Upper lobe of left lung (tissue), 6 donors: ENCODE measurements at regions not wholly inside any gene's neighbourhood (a gene's known extent, or its start where the extent isn't known, plus 50 kb on each side); places are given as distances from the start of the nearest gene placed in this dataset.

Experiments
- ATAC-seq, 2 donors: fragments of 200-7000 bp; cut with Tn5 transposase; one replicate each; pipeline ENCODE4 v1.9.1; 2022; ENCODE audit warnings: mild to moderate bottlenecking in 2 of 2, moderate library complexity in 2 of 2; ENCODE audit not compliant: low FRiP score in 2 of 2
- DNase-seq, 2 donors: peaks; one replicate each; pipeline ENCODE4 v3.0.0-alpha.2; 2019 to 2020
- H3K27ac ChIP-seq, 4 donors: fragments of 200-600 bp; sonication (generic); one replicate each; pipeline ENCODE4 v1.5.1; 2016 to 2019
- H3K27me3 ChIP-seq, 4 donors: fragments of 200-600 bp; sonication (generic); one replicate each; pipeline ENCODE4 v1.5.1; 2017 to 2019
- H3K36me3 ChIP-seq, 4 donors: fragments of 200-600 bp; sonication (generic); one replicate each; pipeline ENCODE4 v1.5.1; 2016 to 2019
- H3K4me1 ChIP-seq, 4 donors: fragments of 200-600 bp; sonication (generic); one replicate each; pipeline ENCODE4 v1.5.1; 2018 to 2019
- H3K4me3 ChIP-seq, 4 donors: fragments of 200-600 bp; sonication (generic); one replicate each; pipeline ENCODE4 v1.5.1; 2017 to 2019; ENCODE audit warnings: mild to moderate bottlenecking in 2 of 4, moderate library complexity in 1 of 4
- H3K9me3 ChIP-seq, 4 donors: fragments of 200-600 bp; sonication (generic); one replicate each; pipeline ENCODE4 v1.5.1; 2018 to 2019
- EP300 ChIP-seq, 4 donors: sonication (generic); formaldehyde crosslinking; IDR thresholded peaks; one replicate each; pipeline ENCODE4 v1.5.1; 2017; ENCODE audit warnings: antibody characterized with exemption in 4 of 4, control low read depth in 2 of 4
- POLR2A ChIP-seq, 4 donors: fragments of 450-650 bp; IDR thresholded peaks; one replicate each; pipeline ENCODE4 v1.5.1; 2016 to 2017; ENCODE audit warnings: antibody characterized with exemption in 4 of 4, mild to moderate bottlenecking in 2 of 4
- POLR2AphosphoS5 ChIP-seq, 2 donors: sonication (generic); formaldehyde crosslinking; IDR thresholded peaks; one replicate each; pipeline ENCODE4 v1.5.1; 2017; ENCODE audit warnings: antibody characterized with exemption in 2 of 2
- WGBS, 2 donors: methylation state at CpG; one replicate each; pipeline ENCODE4 v1.1.5; 2017 to 2018; 5-methylcytosine and 5-hydroxymethylcytosine counted together
- TF ChIP-seq, protein P1 (sequence below), 6 experiments: fragments of 450-650 bp in 4 of 6; fragments of 200-600 bp in 2 of 6; sonication (generic) in 2 of 6; IDR thresholded peaks; one replicate each; pipeline ENCODE4 v1.5.1; 2016 to 2019; ENCODE audit warnings: antibody characterized with exemption in 6 of 6
- donor health status: DM: no; HTN: no; CAD: no; lungs with moderate emphysema.
- donor health status: DM: no; HTN: yes; CAD: no; lungs with severe emphysema.

DNA sequence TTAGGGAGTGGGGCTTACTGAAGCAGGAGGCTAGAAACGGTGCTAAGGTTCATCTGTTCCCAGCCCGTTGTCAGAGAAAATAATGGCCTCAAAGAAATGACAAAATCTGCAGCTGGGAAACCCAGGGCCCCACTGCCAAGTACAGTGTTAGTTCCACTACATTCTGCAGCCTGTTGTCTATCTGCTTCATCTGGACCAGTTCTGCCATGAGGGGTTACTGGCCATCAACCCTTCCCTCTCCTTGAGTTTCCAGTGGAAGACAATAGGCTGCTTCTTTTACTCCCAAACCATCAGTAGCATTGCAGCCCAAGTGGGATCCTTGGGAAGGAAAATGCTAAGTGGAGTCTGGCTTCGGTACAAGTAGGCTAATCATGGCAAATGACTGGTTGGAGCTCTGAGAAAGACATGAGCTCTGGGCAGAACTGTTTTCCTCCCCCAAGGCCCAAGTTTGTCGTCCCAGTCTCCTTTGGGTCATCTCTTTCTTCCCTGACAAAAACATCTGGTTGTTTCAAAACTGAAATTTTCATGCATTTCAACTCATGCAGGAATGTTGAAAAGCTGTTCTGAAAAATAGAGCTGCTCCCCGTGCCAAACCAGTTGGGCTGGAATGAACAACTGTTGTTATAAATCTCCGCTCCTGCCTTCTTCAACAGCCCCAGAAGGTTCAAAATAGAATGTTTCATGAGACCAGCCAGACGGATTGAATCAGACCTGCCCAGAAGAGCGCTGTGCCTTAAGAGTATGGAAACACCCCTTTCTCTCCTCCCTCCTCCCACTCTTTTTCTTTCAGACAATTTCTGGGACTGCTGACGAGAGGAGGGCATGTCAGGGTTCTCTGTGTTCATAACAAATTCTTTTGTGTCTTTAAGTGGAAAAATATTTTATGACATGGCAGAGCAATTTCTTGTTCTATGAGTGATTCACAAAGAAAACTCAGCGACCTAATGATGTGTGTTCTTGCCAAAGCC lies 116.6 kb downstream of the RAB18 start:
- no peak for TF ChIP-seq POLR2AphosphoS5 (IDR thresholded peaks at IDR 0.05)
- no peak for TF ChIP-seq POLR2A (IDR thresholded peaks at IDR 0.05)
- TF ChIP-seq, protein P1, sequence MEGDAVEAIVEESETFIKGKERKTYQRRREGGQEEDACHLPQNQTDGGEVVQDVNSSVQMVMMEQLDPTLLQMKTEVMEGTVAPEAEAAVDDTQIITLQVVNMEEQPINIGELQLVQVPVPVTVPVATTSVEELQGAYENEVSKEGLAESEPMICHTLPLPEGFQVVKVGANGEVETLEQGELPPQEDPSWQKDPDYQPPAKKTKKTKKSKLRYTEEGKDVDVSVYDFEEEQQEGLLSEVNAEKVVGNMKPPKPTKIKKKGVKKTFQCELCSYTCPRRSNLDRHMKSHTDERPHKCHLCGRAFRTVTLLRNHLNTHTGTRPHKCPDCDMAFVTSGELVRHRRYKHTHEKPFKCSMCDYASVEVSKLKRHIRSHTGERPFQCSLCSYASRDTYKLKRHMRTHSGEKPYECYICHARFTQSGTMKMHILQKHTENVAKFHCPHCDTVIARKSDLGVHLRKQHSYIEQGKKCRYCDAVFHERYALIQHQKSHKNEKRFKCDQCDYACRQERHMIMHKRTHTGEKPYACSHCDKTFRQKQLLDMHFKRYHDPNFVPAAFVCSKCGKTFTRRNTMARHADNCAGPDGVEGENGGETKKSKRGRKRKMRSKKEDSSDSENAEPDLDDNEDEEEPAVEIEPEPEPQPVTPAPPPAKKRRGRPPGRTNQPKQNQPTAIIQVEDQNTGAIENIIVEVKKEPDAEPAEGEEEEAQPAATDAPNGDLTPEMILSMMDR (IDR thresholded peaks at IDR 0.05): no peak
- TF ChIP-seq EP300 (IDR thresholded peaks at IDR 0.05): no peak
- no peak overlapping the region for H3K4me3 ChIP-seq
- no peaks in the 10 kb centered on the region for H3K4me1 ChIP-seq
- ATAC-seq (peak in 1 of 2 donors; percentile 88), DNase-seq (no peak)
- no peaks in the 10 kb centered on the region for H3K27me3 ChIP-seq
- H3K9me3 ChIP-seq: no peaks in the 10 kb centered on the region
- no peaks in the 10 kb centered on the region for H3K36me3 ChIP-seq
- 53 to 57% methylated on average over 10 of the region's 10 CpGs for WGBS, 2 donors
- no peak overlapping the region for H3K27ac ChIP-seq

DNA sequence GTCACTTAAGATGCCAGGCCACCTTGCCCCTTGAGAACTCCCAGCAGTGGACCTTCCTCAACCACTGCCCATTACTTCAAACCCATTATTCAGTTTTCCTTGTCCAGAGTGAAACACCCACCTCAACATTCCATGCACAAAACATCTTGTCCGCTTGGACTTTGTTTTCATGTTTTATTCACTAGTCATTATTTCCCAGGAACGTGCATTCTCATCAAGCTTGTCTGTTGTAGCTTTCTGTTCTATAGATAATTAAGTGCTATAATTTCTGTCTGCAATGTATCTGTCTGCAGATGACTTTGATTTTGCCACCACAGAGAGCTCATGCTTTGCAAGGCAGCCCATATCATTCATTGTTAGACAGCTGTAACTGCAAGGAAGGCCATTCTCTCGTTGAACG lies 117.4 kb downstream of the RAB18 start:
- no peak for ATAC-seq
- H3K4me1 ChIP-seq: no peaks in the 10 kb centered on the region

DNA sequence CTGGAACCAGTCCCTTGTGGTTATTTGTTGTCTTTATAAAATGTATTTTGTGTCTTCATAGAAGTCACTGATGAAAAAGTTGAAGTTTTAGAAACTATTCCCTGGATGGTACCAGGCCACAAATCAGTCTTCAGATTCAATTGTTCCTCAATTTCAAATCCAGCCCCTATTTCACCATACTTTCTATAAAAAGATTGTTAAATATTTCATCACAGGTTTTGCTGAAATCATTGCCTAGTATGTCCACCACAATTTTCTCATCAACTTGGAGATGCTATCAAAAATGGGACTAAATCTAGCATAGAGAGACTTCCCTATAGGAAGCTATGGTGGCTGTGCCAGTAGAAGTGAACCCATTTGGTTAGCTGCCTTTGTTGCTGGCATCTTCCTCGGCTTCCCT lies 118.5 kb downstream of the RAB18 start:
- 54 to 60% methylated on average over 1 of the region's 1 CpG for WGBS, 2 donors
- ATAC-seq: no peak
- no peaks in the 10 kb centered on the region for H3K4me1 ChIP-seq

More for the DNA sequence above, 117.4 kb downstream of the RAB18 start:
- Histone ChIP-seq H3K27ac (no peak overlapping the region), H3K27me3 (no peaks in the 10 kb centered on the region), H3K9me3 (no peaks in the 10 kb centered on the region), H3K36me3 (no peaks in the 10 kb centered on the region), H3K4me3 (no peak overlapping the region)
- TF ChIP-seq POLR2A (IDR thresholded peaks at IDR 0.05) (no peak), POLR2AphosphoS5 (IDR thresholded peaks at IDR 0.05) (no peak), EP300 (IDR thresholded peaks at IDR 0.05) (no peak)
- TF ChIP-seq, protein P1 (IDR thresholded peaks at IDR 0.05): no peak
- DNase-seq: no peak
- WGBS, 2 donors: 63 to 78% methylated on average over 4 of the region's 4 CpGs

More for the DNA sequence above, 118.5 kb downstream of the RAB18 start:
- no peaks in the 10 kb centered on the region for H3K9me3 ChIP-seq
- TF ChIP-seq, protein P1 (IDR thresholded peaks at IDR 0.05): no peak
- TF ChIP-seq POLR2A (IDR thresholded peaks at IDR 0.05): no peak
- TF ChIP-seq EP300 (IDR thresholded peaks at IDR 0.05): no peak
- no peak for TF ChIP-seq POLR2AphosphoS5 (IDR thresholded peaks at IDR 0.05)
- no peaks in the 10 kb centered on the region for H3K27me3 ChIP-seq
- no peaks in the 10 kb centered on the region for H3K36me3 ChIP-seq
- no peak for DNase-seq
- H3K4me3 ChIP-seq: no peak overlapping the region
- H3K27ac ChIP-seq: no peak overlapping the region
